HG02571 (cell line): ENCODE measurements at regions not wholly inside any gene's neighbourhood (a gene's known extent, or its start where the extent isn't known, plus 50 kb on each side); places are given as distances from the start of the nearest gene placed in this dataset.
A peak's percentile ranks its signal among the peaks of the same experiment; 100 is the strongest.
"Not testable (repeated sequence)": the region's sequence is repeated elsewhere in the genome, so short reads cannot be mapped to it uniquely, and the experiment has no call there.

ENCODE experiments used
- ATAC-seq: cut with Tn5 transposase; IDR thresholded peaks from one replicate; pipeline ENCODE4 v1.9.1; 2021; ENCODE audit warnings: mild to moderate bottlenecking, moderate library complexity; ENCODE audit not compliant: unreplicated experiment

- no peak for ATAC-seq
Measured at GRCh38 chr7:106747804-106748203, 86.8 kb upstream of the CCDC71L start.

GRCh38 chr7:106749165-106749564, 88.2 kb upstream of the CCDC71L start:
- no peak for ATAC-seq

- no peak for ATAC-seq
Measured at GRCh38 chr7:106750773-106751172, 89.8 kb upstream of the CCDC71L start.

GRCh38 chr7:106752367-106752766, 91.4 kb upstream of the CCDC71L start:
- no peak for ATAC-seq

- ATAC-seq = not testable (repeated sequence)
Measured at GRCh38 chr7:106755024-106755423, 94.1 kb upstream of the CCDC71L start.

- no peak for ATAC-seq
Measured at GRCh38 chr7:106755641-106756040, 94.7 kb upstream of the CCDC71L start.

GRCh38 chr7:106756071-106756470, 95.1 kb upstream of the CCDC71L start:
- no peak for ATAC-seq

- no peak for ATAC-seq
Measured at GRCh38 chr7:106756884-106757283, 95.9 kb upstream of the CCDC71L start.

- no peak for ATAC-seq
Measured at GRCh38 chr7:106757846-106758245, 96.9 kb upstream of the CCDC71L start.

GRCh38 chr7:106762845-106763244, 101.9 kb upstream of the CCDC71L start:
- ATAC-seq = not testable (repeated sequence)

GRCh38 chr7:106763717-106764116, 101.4 kb upstream of the PIK3CG start:
- ATAC-seq = no peak

GRCh38 chr7:106765727-106766355, 99.2 kb upstream of the PIK3CG start:
- ATAC-seq = no peak

- no peak for ATAC-seq
Measured at GRCh38 chr7:106766551-106766950, 98.5 kb upstream of the PIK3CG start.

GRCh38 chr7:106767078-106767477, 98.0 kb upstream of the PIK3CG start:
- no peak for ATAC-seq

- ATAC-seq = peak; percentile 70
Measured at GRCh38 chr7:106767498-106768323, 97.4 kb upstream of the PIK3CG start.

GRCh38 chr7:106768324-106768751, 96.7 kb upstream of the PIK3CG start:
- ATAC-seq = peak; percentile 38

GRCh38 chr7:106770191-106770590, 94.9 kb upstream of the PIK3CG start:
- ATAC-seq = no peak

- ATAC-seq = no peak
Measured at GRCh38 chr7:106772655-106773108, 92.4 kb upstream of the PIK3CG start.

GRCh38 chr7:106773228-106773627, 91.9 kb upstream of the PIK3CG start:
- ATAC-seq = no peak

GRCh38 chr7:106773721-106774120, 91.4 kb upstream of the PIK3CG start:
- ATAC-seq = no peak

GRCh38 chr7:106774213-106774767, 90.8 kb upstream of the PIK3CG start:
- no peak for ATAC-seq
